Bone marrow (tissue), 2 donors: ENCODE measurements at regions not wholly inside any gene's neighbourhood (a gene's known extent, or its start where the extent isn't known, plus 50 kb on each side); places are given as distances from the start of the nearest gene placed in this dataset.

ENCODE experiments used
- DNase-seq, 2 donors: peaks; one replicate each; lab custom pipeline; 2025; lab: John Stamatoyannopoulos, UW

DNA sequence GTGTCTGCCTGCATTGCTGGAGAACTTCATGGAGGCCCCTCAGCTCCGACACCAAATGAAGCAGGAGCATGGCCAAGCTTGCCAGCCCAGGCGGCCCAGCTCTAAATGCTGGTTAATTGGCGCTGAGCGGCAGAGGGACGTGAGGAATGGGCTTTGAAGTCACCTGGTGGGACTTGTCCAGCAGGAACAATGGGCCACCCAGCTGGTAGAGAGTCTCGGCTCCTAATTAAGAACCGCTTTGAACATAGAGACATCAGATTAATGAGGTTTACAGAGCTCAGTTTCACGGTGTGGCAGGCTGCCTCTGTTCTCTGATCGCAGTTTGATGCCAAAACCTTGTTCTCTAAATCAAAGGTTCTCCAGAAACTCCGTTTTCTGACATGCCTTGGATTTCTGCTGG, 77.5 kb upstream of the LINGO1 start:
- no peak for DNase-seq

DNA sequence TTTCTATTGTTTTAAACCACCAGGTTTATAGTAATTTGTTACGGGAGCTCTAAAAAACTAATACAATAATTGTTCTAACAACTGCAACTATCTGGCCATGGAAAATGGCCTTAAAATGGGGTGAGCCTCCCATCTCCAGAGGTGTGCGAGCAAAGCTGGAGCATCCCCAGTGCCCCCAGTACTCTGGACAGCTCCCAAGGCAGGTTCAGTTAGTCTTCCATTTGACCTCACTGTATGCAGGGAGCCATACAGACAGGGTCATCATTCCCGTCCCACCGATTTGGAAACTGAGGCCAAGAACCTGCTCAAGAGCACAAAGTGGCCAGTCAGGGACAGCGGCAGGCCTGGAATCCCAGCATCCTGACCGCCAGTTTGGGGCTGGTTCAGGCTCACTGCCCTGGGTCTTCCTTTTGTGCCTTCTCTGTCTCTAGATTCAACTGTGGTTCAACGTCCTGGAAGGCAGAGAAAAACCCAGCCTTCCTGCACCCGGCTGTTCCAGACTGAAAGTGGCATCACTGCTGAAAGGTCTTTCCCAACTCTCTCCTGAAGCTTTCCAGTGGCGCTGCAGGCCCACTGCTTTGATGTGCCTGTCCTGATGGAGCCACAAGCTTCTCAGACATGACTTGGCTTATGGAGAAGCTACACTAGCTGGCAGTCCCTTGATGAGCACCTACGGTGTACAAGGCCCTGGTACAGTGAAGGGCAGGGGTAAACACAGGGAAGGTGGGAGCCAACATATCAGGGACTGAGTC, 76.6 kb upstream of the LINGO1 start:
- DNase-seq = no peak

DNA sequence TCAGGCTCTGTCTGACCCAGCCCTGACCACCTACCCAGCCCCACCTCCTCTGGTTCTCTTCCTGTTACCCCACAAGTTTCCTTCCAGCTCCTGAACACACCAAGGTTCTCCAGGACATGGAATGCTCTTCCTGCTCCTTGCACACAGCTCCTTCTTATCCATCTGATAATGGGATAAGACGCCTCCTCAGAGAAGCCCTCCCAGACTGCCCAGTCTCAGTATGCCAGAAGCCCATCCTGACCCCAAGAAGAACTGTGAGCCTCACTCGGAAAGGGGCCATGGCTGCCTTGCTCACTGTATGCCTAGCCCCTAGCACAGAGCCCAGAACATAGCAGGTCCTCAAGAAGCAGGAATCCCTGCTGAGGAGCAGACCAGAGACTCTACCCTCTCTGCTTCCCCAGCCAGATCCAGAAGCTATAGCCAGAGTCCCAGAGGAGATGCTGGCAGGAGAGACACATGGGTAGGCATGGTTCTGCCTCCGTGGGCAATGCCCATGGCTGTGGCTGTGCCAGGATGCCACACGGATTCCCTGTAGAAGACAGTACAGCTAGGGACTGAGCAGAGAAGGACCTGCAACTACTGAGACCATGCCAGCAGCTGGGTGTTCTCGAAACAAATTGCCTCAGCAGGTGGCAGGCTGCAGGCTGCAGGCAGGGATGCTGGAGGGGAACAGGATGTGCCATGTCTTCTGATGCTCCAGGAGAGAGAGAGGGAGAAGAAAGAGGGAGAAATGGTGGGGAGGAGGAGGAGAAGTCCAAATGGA, 74.0 kb upstream of the LINGO1 start:
- no peak for DNase-seq

DNA sequence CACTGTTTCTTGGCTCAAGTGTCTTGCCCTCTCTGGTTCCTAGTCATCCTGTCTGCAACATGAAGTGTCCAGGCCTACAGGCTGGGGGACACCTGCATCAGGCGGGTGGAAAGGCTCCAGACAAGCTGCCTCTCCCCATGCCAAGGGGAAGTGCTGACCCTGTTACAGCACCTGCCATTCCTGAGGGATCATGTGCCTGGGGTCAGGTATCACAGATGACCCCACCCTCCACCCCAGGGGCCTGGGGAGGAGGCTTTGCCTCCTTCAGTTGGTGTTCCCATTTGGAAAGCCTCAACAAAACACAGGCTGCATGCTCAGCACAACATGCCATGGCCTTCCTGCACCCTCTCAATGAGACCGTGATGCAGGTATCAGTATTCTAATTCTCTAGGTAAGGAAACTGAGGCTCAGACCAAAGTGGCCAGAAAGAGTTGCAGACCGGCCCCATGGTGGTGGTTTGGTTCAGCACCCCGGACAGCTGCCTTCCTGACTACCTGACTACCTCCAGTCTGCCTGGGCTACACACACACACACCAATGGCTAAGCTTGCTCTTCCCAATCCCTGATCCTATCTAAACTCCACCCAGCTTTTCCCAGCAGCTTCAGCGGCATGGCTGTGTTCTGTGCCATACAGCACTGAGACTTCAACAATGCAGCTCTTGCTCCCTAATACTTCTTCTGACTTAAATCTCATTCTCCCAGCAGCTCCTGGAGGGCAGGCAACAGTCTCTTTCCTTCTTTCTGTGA, 69.7 kb upstream of the LINGO1 start:
- DNase-seq = no peak

DNA sequence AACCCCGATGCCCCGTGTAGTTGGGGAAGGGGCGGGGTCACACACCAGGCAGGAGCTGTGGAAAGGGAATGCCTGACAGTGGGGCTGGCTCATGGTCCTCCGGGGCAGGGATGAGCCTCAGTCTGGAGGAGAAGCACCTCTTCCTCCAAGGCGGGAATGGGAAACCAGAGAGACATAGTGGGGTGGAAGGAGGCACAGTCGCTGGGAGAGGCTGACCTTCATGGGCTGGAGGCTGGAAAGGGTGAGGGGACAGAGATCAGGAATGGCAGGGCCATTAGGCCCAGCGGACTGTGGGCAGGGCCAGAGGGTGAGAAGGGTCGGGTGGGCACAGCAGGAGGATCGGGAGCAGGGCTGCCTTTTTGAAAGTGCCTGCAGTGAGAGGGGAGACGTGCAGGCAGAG, 65.8 kb upstream of the LINGO1 start:
- DNase-seq = no peak

DNA sequence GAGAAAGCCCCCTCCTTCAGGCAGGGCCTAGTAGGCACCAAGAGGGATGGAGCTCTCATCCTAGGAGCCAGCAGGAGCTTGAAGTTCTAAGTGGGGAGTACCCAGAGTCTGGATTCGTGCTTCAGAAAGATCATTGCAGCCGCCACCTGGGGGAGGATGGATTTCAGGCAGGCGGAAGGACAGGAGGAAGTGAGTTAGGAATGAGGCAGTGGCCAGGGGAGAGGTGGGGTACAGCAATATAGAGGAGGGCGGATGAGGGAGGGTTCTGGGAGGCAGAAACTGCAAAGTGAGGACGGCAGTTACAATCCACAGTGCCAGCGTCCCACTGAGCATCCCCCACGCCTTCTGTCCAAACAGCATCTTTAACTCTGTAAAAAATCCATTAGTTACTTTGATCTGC, 65.2 kb upstream of the LINGO1 start:
- DNase-seq = no peak

DNA sequence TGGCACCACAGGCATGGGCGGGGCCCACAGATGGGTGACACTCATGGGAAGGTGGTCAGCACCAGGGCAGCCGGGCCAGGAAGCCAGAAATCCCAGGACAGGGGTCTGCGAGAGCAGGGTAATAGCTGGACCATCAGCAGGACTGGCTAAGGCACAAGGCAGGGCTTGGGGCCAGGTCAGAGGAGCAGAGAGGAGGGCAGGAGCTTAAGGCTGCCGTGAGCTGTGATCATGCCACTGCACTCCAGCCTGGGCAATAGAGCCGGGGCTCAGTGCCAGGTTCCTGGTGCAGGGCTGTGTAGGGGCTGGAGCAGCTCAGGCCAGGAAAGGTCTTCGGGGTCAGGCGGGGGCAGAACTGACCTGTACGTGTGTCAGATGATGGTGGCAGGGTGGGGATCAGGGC, 64.2 kb upstream of the LINGO1 start:
- no peak for DNase-seq

DNA sequence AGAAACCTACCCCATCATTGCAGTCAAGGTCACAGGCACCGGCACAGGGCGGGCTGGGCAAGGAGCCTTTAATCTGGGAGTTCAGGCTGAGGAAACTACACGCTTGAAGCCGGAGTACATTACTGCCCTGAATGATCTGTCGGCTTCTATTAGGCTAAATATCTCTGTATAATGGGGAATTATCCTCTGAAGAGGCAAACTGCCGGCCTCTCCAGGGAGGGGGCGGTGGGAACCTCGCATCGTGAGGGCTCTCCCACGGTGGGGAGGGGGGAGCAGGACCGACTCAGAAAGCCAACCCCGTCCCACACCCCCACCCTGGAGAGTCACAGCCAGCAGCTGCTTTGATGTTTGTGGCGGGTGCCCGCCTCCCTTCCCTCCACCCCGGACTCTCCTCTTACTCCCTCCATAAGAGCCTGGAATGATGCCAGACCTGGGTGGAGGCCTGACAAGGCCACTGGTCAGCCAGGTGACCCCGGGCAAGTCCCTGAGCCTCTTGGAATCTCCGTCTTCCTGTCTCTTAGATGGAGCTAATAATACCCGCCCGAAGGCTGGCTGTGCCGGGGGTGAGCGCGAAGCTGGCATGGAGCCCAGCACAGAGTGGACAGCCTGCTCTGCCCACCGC, 63.4 kb upstream of the LINGO1 start:
- no peak for DNase-seq

DNA sequence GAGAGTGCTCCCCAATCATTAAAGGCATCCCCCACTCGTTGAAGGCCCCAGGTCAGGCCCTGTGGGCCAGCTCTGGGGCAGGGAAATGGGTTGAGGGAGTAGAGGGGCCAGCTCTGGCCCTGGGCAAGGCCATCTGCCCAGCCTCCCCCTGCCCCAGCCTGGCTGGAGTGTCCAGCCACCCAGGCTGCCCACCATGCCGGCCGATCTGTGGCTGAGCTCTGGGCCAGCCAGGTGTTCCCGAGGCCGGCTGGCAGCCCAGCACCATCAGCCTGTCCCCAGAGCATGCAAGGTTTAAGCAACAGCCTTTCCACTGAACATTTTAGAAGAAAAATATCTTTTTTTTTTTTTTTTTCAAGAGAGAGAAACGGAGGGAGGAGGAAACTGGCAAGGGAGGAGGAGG, 62.8 kb upstream of the LINGO1 start:
- DNase-seq = no peak

DNA sequence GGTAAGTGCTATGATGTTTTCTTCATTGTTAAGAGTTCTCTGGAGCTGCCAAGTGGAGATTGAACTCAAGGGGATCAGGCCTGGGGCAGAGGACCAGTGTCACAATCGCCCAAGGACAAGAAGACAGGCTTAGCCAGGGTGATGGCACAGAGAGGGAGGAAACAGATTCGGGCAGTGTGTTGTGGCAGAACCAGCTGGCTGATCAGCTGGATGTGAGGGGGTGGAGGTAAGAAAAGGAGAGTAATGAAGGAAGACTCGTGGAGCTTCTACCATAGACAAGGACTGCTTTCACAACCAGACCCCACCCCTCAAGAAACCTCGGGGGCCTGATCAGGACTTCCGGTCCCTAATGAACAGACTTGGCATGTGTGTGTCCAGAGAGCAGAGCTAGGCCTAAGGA, 60.9 kb upstream of the LINGO1 start:
- no peak for DNase-seq

DNA sequence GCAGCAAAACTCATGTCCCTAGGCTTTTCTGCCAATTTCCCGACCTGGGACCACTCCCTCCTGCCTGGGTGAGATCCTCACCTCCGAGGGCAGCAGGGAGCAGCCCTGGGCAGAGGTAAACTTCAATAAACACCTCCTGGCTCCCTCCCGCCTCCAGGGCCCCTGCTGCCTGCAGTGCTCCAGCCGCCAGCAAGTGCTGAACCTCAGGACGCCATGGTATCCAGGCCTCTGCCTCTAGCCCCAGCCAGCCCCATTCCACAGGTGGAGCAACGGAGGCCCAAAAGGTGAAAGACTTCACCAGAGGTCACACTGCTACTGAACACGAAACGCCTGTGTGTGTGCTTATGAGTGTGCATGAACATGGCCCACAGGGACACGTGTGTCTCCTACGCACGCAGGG, 59.9 kb upstream of the LINGO1 start:
- DNase-seq = no peak

DNA sequence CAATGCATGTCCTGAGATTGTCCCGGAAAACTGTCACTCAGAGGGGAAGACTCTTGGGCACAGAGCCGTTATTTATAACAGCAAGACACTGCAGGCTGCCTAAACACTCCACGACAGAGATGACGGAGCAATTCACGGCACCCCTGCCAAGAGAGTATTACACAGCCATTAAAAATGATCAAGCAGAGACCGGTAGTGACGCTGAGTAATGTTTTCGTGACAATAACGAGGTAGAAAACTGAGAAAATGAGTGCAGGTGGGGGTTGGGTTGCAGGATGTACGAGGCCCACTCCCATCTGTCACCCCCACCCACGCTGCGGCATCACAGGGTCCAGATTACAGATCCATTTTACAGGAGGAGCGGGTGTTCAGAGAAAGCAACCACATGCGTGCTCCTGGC, 58.9 kb upstream of the LINGO1 start:
- DNase-seq = no peak

DNA sequence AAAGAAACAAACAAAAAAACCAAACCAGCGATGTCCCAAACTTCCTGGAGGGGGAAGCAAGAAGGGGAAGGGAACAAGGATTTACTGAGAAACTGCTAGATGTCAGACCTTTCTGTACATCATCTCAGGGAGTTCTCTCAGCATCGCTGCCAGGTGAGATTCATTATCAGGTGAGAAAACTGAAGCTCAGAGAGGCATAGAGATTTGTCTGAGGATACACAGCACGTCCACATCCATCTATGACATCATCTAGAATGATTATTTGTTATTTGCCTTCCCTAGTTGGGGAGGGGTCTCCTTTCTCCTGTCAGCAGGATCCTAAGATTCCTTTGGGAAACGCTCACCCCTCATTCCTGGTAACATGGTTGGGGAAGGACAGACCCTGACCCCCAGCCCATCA, 57.1 kb upstream of the LINGO1 start:
- no peak for DNase-seq

DNA sequence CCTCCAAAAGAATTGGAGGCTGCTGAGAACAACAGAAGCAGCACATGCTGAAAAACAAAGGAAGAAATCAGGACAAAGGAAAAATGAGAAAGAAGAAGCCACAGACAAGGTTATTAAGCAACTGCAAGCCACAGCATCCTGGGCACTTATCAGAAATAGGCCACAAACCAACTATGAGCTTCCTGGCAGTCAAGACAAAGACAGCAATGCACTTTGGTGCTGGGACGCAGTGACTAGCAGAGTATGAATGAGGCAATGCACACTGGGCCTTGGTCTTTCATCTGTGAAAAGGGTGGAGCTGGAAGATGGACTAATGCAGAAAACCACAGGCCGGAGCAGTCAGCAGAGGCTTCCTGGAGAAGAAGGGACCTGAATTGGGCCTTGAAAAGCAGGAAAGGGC, 56.0 kb upstream of the LINGO1 start:
- no peak for DNase-seq

DNA sequence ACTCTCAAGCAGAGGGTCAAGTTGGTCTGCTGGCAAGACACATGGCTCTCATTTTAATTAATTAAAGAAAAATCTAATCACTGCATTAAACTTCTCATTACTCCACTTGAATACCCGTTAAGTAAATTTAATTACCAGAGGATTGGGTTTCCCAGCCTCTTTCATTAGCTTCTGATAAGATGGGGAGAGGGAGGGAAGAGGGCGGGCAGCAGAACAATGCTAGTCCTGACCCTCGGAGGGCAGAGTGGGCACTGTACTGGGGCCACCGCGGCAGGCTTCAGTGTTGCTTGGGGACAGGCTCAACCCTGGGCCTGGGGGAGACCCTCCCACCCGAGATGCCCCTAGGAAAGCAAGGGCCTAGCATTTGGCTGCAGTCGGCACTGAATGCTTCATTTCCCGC, 55.6 kb upstream of the LINGO1 start:
- DNase-seq = no peak

DNA sequence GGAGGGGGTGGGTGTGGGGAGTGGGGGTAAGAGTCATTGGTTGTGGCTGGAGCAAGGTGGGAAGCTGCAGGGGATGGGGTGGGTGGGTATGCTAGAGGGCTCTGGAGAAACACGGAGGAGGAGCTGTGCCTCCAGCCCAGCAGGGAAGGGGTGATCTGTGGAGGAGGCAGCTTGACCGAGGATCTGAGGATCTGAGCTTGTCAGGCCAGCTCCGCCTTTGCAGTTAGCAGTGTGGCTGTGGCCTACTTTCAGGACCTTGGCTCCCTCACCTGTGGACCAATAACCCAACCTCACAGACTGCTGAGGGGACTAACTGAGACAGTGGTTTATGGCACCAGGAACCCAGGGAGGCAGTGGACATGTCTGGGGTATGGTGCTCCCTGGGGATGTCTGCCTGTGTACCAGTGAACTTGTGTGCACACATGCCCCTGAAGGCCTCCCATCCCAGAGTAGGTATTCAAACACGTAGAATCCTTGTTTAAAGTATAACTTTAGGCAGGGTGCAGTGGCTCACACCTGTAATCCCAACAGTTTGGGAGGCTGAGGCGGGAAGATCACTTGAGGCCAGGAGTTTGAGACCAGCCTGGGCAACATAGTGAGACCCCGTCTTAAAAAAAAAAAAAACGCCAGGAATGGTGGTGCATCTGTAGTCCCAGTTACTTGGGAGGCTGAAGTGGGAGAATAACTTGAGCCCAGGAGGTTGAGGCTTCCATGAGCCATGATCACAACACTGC, 52.5 kb upstream of the LINGO1 start:
- no peak for DNase-seq

DNA sequence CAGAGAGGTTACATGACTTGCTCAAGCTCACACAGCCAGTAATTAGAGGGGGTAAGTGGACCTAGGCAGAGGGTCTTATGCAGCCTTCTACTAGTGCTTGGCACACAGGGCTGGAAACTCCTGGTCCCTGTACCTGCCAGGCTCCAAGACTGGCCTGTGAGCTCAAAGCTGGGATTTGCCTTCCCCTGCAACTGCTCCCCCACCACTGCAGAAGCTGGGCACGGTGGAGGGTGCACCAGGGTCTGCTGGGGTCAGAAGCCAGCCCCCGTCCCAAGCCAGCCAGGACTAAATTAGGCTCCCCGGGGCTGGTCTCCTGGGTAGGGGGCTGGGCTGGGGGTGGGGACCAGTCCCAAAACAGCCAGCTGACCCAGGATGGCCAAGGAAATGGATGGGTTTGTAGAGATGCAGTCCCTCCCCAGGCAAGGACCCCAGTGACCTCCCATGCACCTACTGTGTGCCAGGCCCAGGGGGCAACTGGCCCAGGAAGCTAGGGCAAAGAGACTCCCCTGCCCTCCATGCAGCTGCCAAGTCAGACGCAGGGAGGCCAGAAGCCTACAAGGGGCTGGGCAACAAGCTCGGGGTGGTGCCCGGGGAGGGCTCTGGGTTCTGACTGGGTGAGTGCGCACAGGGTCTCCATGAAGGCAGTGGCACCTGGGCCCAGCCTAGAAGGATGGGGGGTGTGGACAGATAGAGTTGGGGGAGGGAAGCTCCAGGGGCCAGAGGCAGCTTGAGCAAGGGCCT, 51.8 kb upstream of the LINGO1 start:
- DNase-seq = no peak

DNA sequence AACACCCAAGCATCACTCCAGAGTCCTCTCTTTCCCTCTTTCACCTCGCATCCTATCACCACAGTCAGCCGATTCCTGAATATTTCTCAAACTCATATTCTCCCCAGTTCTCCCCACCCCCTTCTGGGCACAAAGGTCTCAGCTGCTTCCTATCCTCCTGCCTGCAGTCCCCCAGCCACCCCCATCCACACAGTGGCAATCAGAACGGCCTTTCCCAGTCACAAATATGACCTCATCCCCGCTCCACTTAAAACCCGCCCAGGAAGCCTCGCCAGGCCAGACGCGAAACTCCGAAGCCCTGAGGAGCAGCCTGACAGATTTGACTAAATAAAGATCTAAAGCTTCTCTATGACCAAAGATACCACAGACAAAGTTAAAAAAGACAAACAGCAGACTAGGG, 49.9 kb upstream of the LINGO1 start:
- DNase-seq = no peak
